Colonic mucosa (tissue), 4 donors: ENCODE measurements at regions not wholly inside any gene's neighbourhood (a gene's known extent, or its start where the extent isn't known, plus 50 kb on each side); places are given as distances from the start of the nearest gene placed in this dataset.

ENCODE experiments used
- DNase-seq: peaks from one replicate; pipeline ENCODE4 v3.0.0-alpha.2; 2020
- H3K27ac ChIP-seq: fragments of 200-600 bp; one replicate; pipeline ENCODE4 v1.8.0; 2021
- H3K27me3 ChIP-seq: fragments of 200-600 bp; one replicate; pipeline ENCODE4 v1.8.0; 2021
- H3K36me3 ChIP-seq: fragments of 200-600 bp; one replicate; pipeline ENCODE4 v1.8.0; 2021
- H3K4me1 ChIP-seq: fragments of 200-600 bp; one replicate; pipeline ENCODE4 v1.8.0; 2021; ENCODE audit warnings: mild to moderate bottlenecking
- H3K4me3 ChIP-seq: fragments of 200-600 bp; one replicate; pipeline ENCODE4 v1.8.0; 2021
- H3K9ac ChIP-seq, 2 donors: one replicate each; pipeline ENCODE4 v1.7.0; 2013; ENCODE audit warnings: control low read depth in 2 of 2, low read depth in 2 of 2, low read length in 2 of 2
- H3K9me3 ChIP-seq: fragments of 200-600 bp; one replicate; pipeline ENCODE4 v1.8.0; 2021
- CTCF ChIP-seq: fragments of 200-600 bp; IDR thresholded peaks from one replicate; pipeline ENCODE4 v1.8.0; 2022; ENCODE audit warnings: antibody characterized with exemption, mild to moderate bottlenecking
- intact Hi-C: fragments of 100-400 bp; cut with DNase I; formaldehyde crosslinking; loops from one replicate; pipeline ENCODE4 v1.14.1; 2022
- donor health status: healthy.
- donor health status: DM: no; HTN: no; CAD: no.
- donor health status: DM: no; HTN: no; CAD: no.

GRCh38 chr10:111240348-111240747, 163.5 kb downstream of the ADRA2A start:
- Histone ChIP-seq H3K9ac (no peak overlapping the region), H3K4me3 (no peak overlapping the region), H3K27me3 (no peaks in the 10 kb centered on the region), H3K4me1 (no peaks in the 10 kb centered on the region), H3K9me3 (no peaks in the 10 kb centered on the region), H3K36me3 (no peaks in the 10 kb centered on the region), H3K27ac (no peak overlapping the region)
- no peak for DNase-seq
- TF ChIP-seq CTCF = no peak
- intact Hi-C loops = no loop called here

DNA sequence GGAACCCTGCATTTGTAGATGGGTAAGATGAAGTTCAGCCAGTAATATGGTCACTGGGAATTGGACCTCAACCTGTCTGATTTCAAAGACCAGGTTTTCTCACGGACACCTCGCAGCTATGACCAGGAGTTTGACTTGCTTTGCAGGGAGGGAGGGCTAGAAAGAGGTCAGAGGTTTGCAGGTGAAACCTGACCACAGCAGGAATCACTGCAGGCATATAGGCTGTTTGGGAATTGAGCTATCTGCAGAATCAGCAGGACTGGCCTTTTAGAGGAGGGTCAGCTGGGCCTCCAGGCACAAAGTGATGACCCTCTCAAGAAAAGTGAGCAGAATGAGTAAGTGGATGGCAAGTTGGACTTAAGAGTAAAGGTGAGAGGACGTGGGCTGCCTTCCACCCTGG, 166.3 kb downstream of the ADRA2A start:
- no peaks in the 10 kb centered on the region for H3K36me3 ChIP-seq
- H3K27me3 ChIP-seq = no peaks in the 10 kb centered on the region
- H3K27ac ChIP-seq = no peak overlapping the region
- intact Hi-C loops = no loop called here
- no peak for DNase-seq
- no peaks in the 10 kb centered on the region for H3K4me1 ChIP-seq
- TF ChIP-seq CTCF = no peak
- no peak overlapping the region for H3K4me3 ChIP-seq
- H3K9me3 ChIP-seq = no peaks in the 10 kb centered on the region
- H3K9ac ChIP-seq = no peak overlapping the region

- no peak overlapping the region for H3K4me3 ChIP-seq
- no peaks in the 10 kb centered on the region for H3K27me3 ChIP-seq
- DNase-seq = no peak
- H3K36me3 ChIP-seq = no peaks in the 10 kb centered on the region
- H3K4me1 ChIP-seq = no peaks in the 10 kb centered on the region
- intact Hi-C loops = no loop called here
- H3K27ac ChIP-seq = no peak overlapping the region
- H3K9me3 ChIP-seq = no peaks in the 10 kb centered on the region
- no peak overlapping the region for H3K9ac ChIP-seq
- no peak for TF ChIP-seq CTCF
Observed at GRCh38 chr10:111246136-111246535, 169.3 kb downstream of the ADRA2A start.

DNA sequence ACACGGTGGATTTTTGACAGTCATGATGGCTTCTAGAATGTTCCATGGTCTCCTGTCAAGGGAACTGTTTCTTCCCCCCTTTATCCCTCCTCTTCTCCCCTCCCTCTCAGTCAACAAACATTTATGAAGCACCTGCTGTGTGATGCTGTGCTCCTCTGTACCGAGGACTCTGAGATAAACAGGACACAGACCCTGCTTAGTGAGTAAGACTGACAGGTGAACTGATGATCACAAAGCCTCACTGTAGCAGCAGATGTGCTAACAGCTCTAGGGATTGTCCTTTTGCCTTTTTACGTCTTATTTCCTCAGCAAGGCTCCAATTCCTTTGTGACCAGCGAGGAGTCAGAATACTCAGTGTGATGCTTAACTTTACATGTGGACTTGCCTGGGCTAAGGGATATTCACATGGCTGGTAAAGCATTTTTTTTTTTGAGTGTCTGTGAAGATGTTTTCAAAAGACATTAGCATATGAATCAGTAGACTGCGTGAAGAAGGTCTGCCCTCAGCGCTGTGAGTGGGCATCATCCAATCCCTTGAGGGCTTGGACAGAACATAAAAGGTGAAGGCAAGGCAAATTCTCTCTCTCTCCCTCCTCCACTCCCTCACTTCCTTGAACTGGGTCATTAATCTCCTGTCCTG, 170.1 kb downstream of the ADRA2A start:
- Histone ChIP-seq H3K27ac (no peak overlapping the region), H3K4me3 (no peak overlapping the region), H3K27me3 (no peaks in the 10 kb centered on the region), H3K9ac (no peak overlapping the region), H3K4me1 (no peaks in the 10 kb centered on the region), H3K36me3 (no peaks in the 10 kb centered on the region), H3K9me3 (no peaks in the 10 kb centered on the region)
- no peak for DNase-seq
- intact Hi-C loops = no loop called here
- TF ChIP-seq CTCF = no peak

DNA sequence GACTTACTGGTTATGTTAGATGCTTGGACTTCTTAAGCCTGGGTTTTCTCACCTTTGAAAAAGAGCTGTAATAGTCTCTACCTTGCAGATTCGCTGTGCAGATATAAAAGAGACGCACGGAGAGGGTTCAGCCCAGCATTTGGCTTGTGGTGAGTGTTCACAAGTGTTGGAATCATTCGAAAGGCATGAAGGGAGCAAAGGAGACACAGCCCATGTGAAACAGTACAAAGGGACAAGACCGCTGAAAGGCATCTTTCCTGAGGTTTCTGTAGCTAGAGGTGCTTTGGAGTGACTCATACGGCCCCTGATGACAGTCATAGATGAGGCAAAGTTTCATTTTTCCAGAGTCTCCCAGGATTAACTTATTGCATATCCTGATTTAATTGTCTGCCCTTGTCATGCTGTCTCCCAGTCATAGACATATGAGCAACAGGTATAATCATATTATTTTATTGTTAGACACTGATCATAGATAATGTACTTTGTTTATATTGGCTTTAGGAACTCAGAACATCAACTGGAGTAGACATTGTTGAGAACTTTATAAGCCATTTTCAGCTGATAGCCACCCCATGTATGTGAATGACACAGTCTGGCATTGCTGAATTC, 171.1 kb downstream of the ADRA2A start:
- H3K36me3 ChIP-seq = no peaks in the 10 kb centered on the region
- H3K9ac ChIP-seq = no peak overlapping the region
- TF ChIP-seq CTCF = no peak
- H3K27ac ChIP-seq = no peak overlapping the region
- H3K9me3 ChIP-seq = no peaks in the 10 kb centered on the region
- H3K4me1 ChIP-seq = no peaks in the 10 kb centered on the region
- no peaks in the 10 kb centered on the region for H3K27me3 ChIP-seq
- intact Hi-C loops = no loop called here
- no peak overlapping the region for H3K4me3 ChIP-seq
- DNase-seq = no peak
